Neural cell (in vitro differentiated cells): ENCODE measurements at regions not wholly inside any gene's neighbourhood (a gene's known extent, or its start where the extent isn't known, plus 50 kb on each side); places are given as distances from the start of the nearest gene placed in this dataset.

ENCODE experiments used
- H2AFZ ChIP-seq: fragments of 200-600, 300-800 bp; sonication (generic), shearing (Covaris generic); 2 replicates; pipeline ENCODE4 v1.6.0; 2014; ENCODE audit warnings: low read depth, mild to moderate bottlenecking, antibody characterized with exemption, low read length, moderate library complexity
- H3F3A ChIP-seq: fragments of 200-600 bp; shearing (Covaris generic); 2 replicates; pipeline ENCODE4 v1.6.1; 2016; ENCODE audit warnings: mild to moderate bottlenecking, moderate library complexity, mixed read lengths, antibody characterized with exemption, low read length; ENCODE audit not compliant: insufficient read depth, poor library complexity, severe bottlenecking
- H3K27ac ChIP-seq: fragments of 200-600, 300-800 bp; sonication (generic), shearing (Covaris generic); 2 replicates; pipeline ENCODE4 v1.5.1; 2014; ENCODE audit warnings: mild to moderate bottlenecking, low read length, moderate library complexity
- H3K27me3 ChIP-seq: fragments of 300-800, 200-600 bp; sonication (generic), shearing (Covaris generic); 2 replicates; pipeline ENCODE4 v1.6.0; 2014; ENCODE audit warnings: mild to moderate bottlenecking, low read depth, low read length, moderate library complexity; ENCODE audit not compliant: insufficient read depth
- H3K36me3 ChIP-seq: fragments of 300-800, 200-600 bp; sonication (generic), shearing (Covaris generic); 2 replicates; pipeline ENCODE4 v1.5.1; 2014; ENCODE audit warnings: mild to moderate bottlenecking, antibody characterized with exemption, low read length, moderate library complexity; ENCODE audit not compliant: insufficient read depth
- H3K4me2 ChIP-seq: fragments of 300-800, 200-600 bp; sonication (generic), shearing (Covaris generic); 2 replicates; pipeline ENCODE4 v1.6.0; 2014; ENCODE audit warnings: mild to moderate bottlenecking, low read length
- H3K4me3 ChIP-seq: fragments of 300-800, 200-600 bp; sonication (generic), shearing (Covaris generic); 2 replicates; pipeline ENCODE4 v1.5.1; 2014; ENCODE audit warnings: mild to moderate bottlenecking, low read length, moderate library complexity
- H3K79me2 ChIP-seq: fragments of 200-600 bp; shearing (Covaris generic); replicated peaks from 2 replicates; pipeline ENCODE4 v1.6.0; 2014; ENCODE audit warnings: mild to moderate bottlenecking, low read length, moderate library complexity; ENCODE audit not compliant: insufficient read depth
- H3K9ac ChIP-seq: fragments of 300-800, 200-600 bp; sonication (generic), shearing (Covaris generic); 2 replicates; pipeline ENCODE4 v1.6.1; 2016; ENCODE audit warnings: mild to moderate bottlenecking, low read length, mixed read lengths
- H3K9me2 ChIP-seq: fragments of 200-600 bp; shearing (Covaris generic); 2 replicates; pipeline ENCODE4 v1.6.1; 2016; ENCODE audit warnings: mild to moderate bottlenecking, low read length, mixed read lengths; ENCODE audit not compliant: insufficient read depth
- H3K9me3 ChIP-seq: fragments of 200-600, 300-800 bp; sonication (generic), shearing (Covaris generic); 2 replicates; pipeline ENCODE4 v1.6.1; 2016; ENCODE audit warnings: mild to moderate bottlenecking, mixed run types, low read length, moderate library complexity, mixed read lengths
- H4K20me1 ChIP-seq: fragments of 200-600 bp; shearing (Covaris generic); 2 replicates; pipeline ENCODE4 v1.6.1; 2016; ENCODE audit warnings: mild to moderate bottlenecking, mixed run types; ENCODE audit not compliant: insufficient read depth
- CTCF ChIP-seq: fragments of 450-650 bp; IDR thresholded peaks from 2 replicates; pipeline ENCODE4 v1.5.1; 2014; ENCODE audit warnings: antibody characterized with exemption, mild to moderate bottlenecking, moderate library complexity; ENCODE audit not compliant: poor library complexity, severe bottlenecking
- EP300 ChIP-seq: fragments of 450-650 bp; conservative IDR thresholded peaks from 2 replicates; pipeline ENCODE4 v1.6.1; 2014; ENCODE audit warnings: antibody characterized with exemption, mild to moderate bottlenecking, moderate library complexity; ENCODE audit not compliant: poor library complexity, severe bottlenecking
- EZH2 ChIP-seq: fragments of 200-600, 300-800 bp; shearing (Covaris generic), sonication (generic); IDR thresholded peaks from 2 replicates; pipeline ENCODE4 v1.6.1; 2014; ENCODE audit warnings: antibody characterized with exemption, low read length, borderline replicate concordance, mild to moderate bottlenecking; ENCODE audit not compliant: insufficient read depth, poor library complexity, severe bottlenecking
- MXI1 ChIP-seq: fragments of 450-650 bp; conservative IDR thresholded peaks from 2 replicates; pipeline ENCODE4 v1.6.1; 2014; ENCODE audit warnings: antibody characterized with exemption, mild to moderate bottlenecking; ENCODE audit not compliant: poor library complexity, severe bottlenecking
- POLR2AphosphoS5 ChIP-seq: IDR thresholded peaks from 2 replicates; pipeline ENCODE4 v1.6.1; 2012
- RAD21 ChIP-seq: fragments of 450-650 bp; conservative IDR thresholded peaks from 2 replicates; pipeline ENCODE4 v1.6.1; 2014; ENCODE audit warnings: antibody characterized with exemption, mild to moderate bottlenecking, moderate library complexity
- REST ChIP-seq: IDR thresholded peaks from 2 replicates; pipeline ENCODE4 v1.6.1; 2012; ENCODE audit warnings: borderline replicate concordance
- SMC3 ChIP-seq: fragments of 450-650 bp; conservative IDR thresholded peaks from 2 replicates; pipeline ENCODE4 v1.6.1; 2014; ENCODE audit warnings: antibody characterized with exemption, mild to moderate bottlenecking, moderate library complexity; ENCODE audit not compliant: poor library complexity
- TAF1 ChIP-seq: IDR thresholded peaks from 2 replicates; pipeline ENCODE4 v1.6.1; 2012; ENCODE audit warnings: low read depth

GRCh38 chr13:62696490-62696889 is 1280.8 kb upstream of the PCDH20 start:
- TF ChIP-seq EZH2 (no peak), MXI1 (no peak), SMC3 (no peak), EP300 (no peak), TAF1 (no peak), REST (no peak), RAD21 (no peak), POLR2AphosphoS5 (no peak), CTCF (no peak)
- H3K27me3 ChIP-seq, result no peaks in the 10 kb centered on the region
- H3K4me2 ChIP-seq, result no peak overlapping the region
- no peak overlapping the region for H3K4me3 ChIP-seq
- H3K27ac ChIP-seq, result no peak overlapping the region
- no peaks in the 10 kb centered on the region for H3K9me3 ChIP-seq
- H2AFZ ChIP-seq, result no peak overlapping the region
- H3K9me2 ChIP-seq, result no peaks in the 10 kb centered on the region
- H4K20me1 ChIP-seq, result no peaks in the 10 kb centered on the region
- H3K9ac ChIP-seq, result no peak overlapping the region
- H3K36me3 ChIP-seq, result no peaks in the 10 kb centered on the region
- H3F3A ChIP-seq, result no peaks in the 10 kb centered on the region
- no peaks in the 10 kb centered on the region for H3K79me2 ChIP-seq

- Histone ChIP-seq H3K9me2 (no peaks in the 10 kb centered on the region), H2AFZ (no peak overlapping the region), H3K27me3 (no peaks in the 10 kb centered on the region), H3K4me2 (no peak overlapping the region), H3K79me2 (no peaks in the 10 kb centered on the region), H3F3A (no peaks in the 10 kb centered on the region), H3K9me3 (no peaks in the 10 kb centered on the region), H4K20me1 (no peaks in the 10 kb centered on the region), H3K9ac (no peak overlapping the region), H3K4me3 (no peak overlapping the region), H3K27ac (no peak overlapping the region), H3K36me3 (no peaks in the 10 kb centered on the region)
- TF ChIP-seq CTCF, result no peak
- TF ChIP-seq MXI1, result no peak
- no peak for TF ChIP-seq REST
- no peak for TF ChIP-seq POLR2AphosphoS5
- TF ChIP-seq SMC3, result no peak
- TF ChIP-seq RAD21, result no peak
- TF ChIP-seq TAF1, result no peak
- no peak for TF ChIP-seq EP300
- no peak for TF ChIP-seq EZH2
Observed at GRCh38 chr13:62687732-62688131, 1272.1 kb upstream of the PCDH20 start.
